Astrocyte (in vitro differentiated cells and primary cell): ENCODE measurements at regions not wholly inside any gene's neighbourhood (a gene's known extent, or its start where the extent isn't known, plus 50 kb on each side); places are given as distances from the start of the nearest gene placed in this dataset.

Experiments
- DNase-seq: peaks from one replicate; pipeline ENCODE4 v3.0.0-alpha.2; 2010; ENCODE audit warnings: low read depth
- FAIRE-seq: peaks from 2 replicates; lab custom pipeline; 2011; peaks lifted over from hg19 to GRCh38; lab: Jason Lieb, UNC
- H2AFZ ChIP-seq: 2 replicates; pipeline ENCODE4 v1.6.0; 2012; ENCODE audit warnings: low read depth, low read length, inconsistent platforms
- H3K27ac ChIP-seq: 2 replicates; pipeline ENCODE4 v1.5.1; 2011; ENCODE audit warnings: low read depth, low read length, inconsistent platforms
- H3K27me3 ChIP-seq: 2 replicates; pipeline ENCODE4 v1.6.0; 2011; ENCODE audit warnings: low read length, inconsistent platforms; ENCODE audit not compliant: insufficient read depth
- H3K36me3 ChIP-seq: 2 replicates; pipeline ENCODE4 v1.5.1; 2011; ENCODE audit warnings: low read length, inconsistent platforms; ENCODE audit not compliant: insufficient read depth
- H3K4me1 ChIP-seq: 2 replicates; pipeline ENCODE4 v1.5.1; 2011; ENCODE audit warnings: low read length, inconsistent platforms; ENCODE audit not compliant: insufficient read depth
- H3K4me2 ChIP-seq: 2 replicates; pipeline ENCODE4 v1.6.0; 2012; ENCODE audit warnings: low read length, inconsistent platforms
- H3K4me3 ChIP-seq: 2 replicates; pipeline ENCODE4 v1.5.1; 2011; ENCODE audit warnings: low read depth, mild to moderate bottlenecking, low read length, inconsistent platforms; ENCODE audit not compliant: insufficient read depth
- H3K79me2 ChIP-seq: 2 replicates; pipeline ENCODE4 v1.6.0; 2012; ENCODE audit warnings: mild to moderate bottlenecking, low read length, inconsistent platforms; ENCODE audit not compliant: insufficient read depth
- H3K9ac ChIP-seq: 2 replicates; pipeline ENCODE4 v1.6.0; 2012; ENCODE audit warnings: mild to moderate bottlenecking, low read length, inconsistent platforms
- H3K9me3 ChIP-seq: 2 replicates; pipeline ENCODE4 v1.5.1; 2012; ENCODE audit warnings: low read depth, mild to moderate bottlenecking, low read length, inconsistent platforms; ENCODE audit not compliant: insufficient read depth
- H4K20me1 ChIP-seq: 2 replicates; pipeline ENCODE4 v1.6.0; 2012; ENCODE audit warnings: low read length, inconsistent platforms; ENCODE audit not compliant: insufficient read depth
- H3K27ac Mint-ChIP-seq: one replicate; pipeline ENCODE4 v1.8.0; 2021; ENCODE audit warnings: mild to moderate bottlenecking, mixed read lengths; ENCODE audit not compliant: unreplicated experiment
- H3K27me3 Mint-ChIP-seq: one replicate; pipeline ENCODE4 v1.8.0; 2021; ENCODE audit warnings: low read depth, mixed read lengths; ENCODE audit not compliant: unreplicated experiment
- H3K36me3 Mint-ChIP-seq: one replicate; pipeline ENCODE4 v1.8.0; 2021; ENCODE audit warnings: low read depth, mixed read lengths; ENCODE audit not compliant: unreplicated experiment
- H3K4me1 Mint-ChIP-seq: one replicate; pipeline ENCODE4 v1.8.0; 2021; ENCODE audit warnings: low read depth, mixed read lengths; ENCODE audit not compliant: unreplicated experiment
- H3K4me3 Mint-ChIP-seq: one replicate; pipeline ENCODE4 v1.8.0; 2021; ENCODE audit warnings: mild to moderate bottlenecking, moderate library complexity, mixed read lengths; ENCODE audit not compliant: unreplicated experiment
- H3K9me3 Mint-ChIP-seq: one replicate; pipeline ENCODE4 v1.8.0; 2021; ENCODE audit warnings: mild to moderate bottlenecking, mixed read lengths; ENCODE audit not compliant: unreplicated experiment
- EZH2 ChIP-seq: IDR thresholded peaks from 2 replicates; pipeline ENCODE4 v1.6.1; 2012; ENCODE audit warnings: mild to moderate bottlenecking, low read length, inconsistent platforms; ENCODE audit not compliant: insufficient read depth
- TF ChIP-seq, protein P1 (sequence below): IDR thresholded peaks from 2 replicates; pipeline ENCODE4 v1.5.1; 2011; ENCODE audit warnings: low read depth, mild to moderate bottlenecking, inconsistent platforms, low read length, moderate library complexity; ENCODE audit not compliant: insufficient read depth

DNA sequence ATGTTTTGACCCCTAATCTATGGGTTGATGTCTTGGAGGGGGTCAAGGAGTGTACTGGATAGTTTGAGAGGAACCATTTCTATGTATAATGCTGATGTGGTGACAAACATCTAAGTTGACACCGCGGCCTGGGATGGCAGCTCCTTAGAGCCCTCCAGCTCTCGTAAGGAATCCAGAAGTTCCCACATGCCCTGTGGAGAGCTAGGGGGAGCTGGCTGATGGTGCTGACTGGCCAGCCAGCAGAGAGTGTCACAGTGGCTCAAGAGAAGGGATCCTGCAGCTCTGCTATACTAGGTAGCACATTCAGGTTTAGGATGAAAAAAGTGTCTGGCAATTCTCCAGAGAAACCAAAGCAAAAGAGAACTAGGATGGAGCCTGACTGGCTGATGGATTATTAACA is 842.2 kb upstream of the VRK2 start:
- Mint-ChIP-seq H3K27ac (no peak overlapping the region), H3K4me3 (no peak overlapping the region), H3K27me3 (no peaks in the 10 kb centered on the region), H3K4me1 (no peaks in the 10 kb centered on the region), H3K36me3 (no peaks in the 10 kb centered on the region), H3K9me3 (no peaks in the 10 kb centered on the region)
- Histone ChIP-seq H3K4me1 (no peaks in the 10 kb centered on the region), H3K27me3 (no peaks in the 10 kb centered on the region), H2AFZ (no peak overlapping the region), H3K27ac (no peak overlapping the region), H3K4me2 (no peak overlapping the region), H3K9ac (no peak overlapping the region), H3K36me3 (no peaks in the 10 kb centered on the region), H3K9me3 (no peaks in the 10 kb centered on the region), H3K79me2 (no peaks in the 10 kb centered on the region), H3K4me3 (no peak overlapping the region), H4K20me1 (no peaks in the 10 kb centered on the region)
- no peak for TF ChIP-seq EZH2
- TF ChIP-seq, protein P1, sequence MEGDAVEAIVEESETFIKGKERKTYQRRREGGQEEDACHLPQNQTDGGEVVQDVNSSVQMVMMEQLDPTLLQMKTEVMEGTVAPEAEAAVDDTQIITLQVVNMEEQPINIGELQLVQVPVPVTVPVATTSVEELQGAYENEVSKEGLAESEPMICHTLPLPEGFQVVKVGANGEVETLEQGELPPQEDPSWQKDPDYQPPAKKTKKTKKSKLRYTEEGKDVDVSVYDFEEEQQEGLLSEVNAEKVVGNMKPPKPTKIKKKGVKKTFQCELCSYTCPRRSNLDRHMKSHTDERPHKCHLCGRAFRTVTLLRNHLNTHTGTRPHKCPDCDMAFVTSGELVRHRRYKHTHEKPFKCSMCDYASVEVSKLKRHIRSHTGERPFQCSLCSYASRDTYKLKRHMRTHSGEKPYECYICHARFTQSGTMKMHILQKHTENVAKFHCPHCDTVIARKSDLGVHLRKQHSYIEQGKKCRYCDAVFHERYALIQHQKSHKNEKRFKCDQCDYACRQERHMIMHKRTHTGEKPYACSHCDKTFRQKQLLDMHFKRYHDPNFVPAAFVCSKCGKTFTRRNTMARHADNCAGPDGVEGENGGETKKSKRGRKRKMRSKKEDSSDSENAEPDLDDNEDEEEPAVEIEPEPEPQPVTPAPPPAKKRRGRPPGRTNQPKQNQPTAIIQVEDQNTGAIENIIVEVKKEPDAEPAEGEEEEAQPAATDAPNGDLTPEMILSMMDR, result no peak
- no peak for FAIRE-seq
- DNase-seq, result no peak

DNA sequence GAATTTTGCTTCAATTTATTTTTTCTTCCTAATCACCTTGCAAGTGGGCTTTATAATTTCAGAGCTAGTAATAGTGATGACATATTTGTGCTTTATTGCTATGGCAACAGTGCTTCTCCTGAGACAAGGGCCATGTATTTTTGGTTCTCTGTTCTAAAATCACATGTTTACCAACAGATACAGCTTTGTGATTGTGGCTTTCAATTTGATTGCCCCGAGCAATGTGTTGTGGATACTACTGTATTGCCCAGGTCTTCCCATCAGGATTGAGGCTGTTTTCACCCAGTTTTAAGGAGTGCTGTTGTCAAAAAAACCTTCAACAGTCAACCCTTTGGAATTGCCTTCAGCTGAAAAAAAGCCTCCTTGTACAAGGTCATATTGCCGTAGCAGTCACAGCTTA is 841.4 kb upstream of the VRK2 start:
- Histone ChIP-seq H3K9me3 (no peaks in the 10 kb centered on the region), H3K4me1 (no peaks in the 10 kb centered on the region), H3K27me3 (no peaks in the 10 kb centered on the region), H4K20me1 (no peaks in the 10 kb centered on the region), H3K27ac (no peak overlapping the region), H2AFZ (no peak overlapping the region), H3K9ac (no peak overlapping the region), H3K79me2 (no peaks in the 10 kb centered on the region), H3K36me3 (no peaks in the 10 kb centered on the region), H3K4me2 (no peak overlapping the region), H3K4me3 (no peak overlapping the region)
- TF ChIP-seq EZH2, result no peak
- TF ChIP-seq, protein P1, result no peak
- Mint-ChIP-seq H3K36me3 (no peaks in the 10 kb centered on the region), H3K9me3 (no peaks in the 10 kb centered on the region), H3K4me3 (no peak overlapping the region), H3K27me3 (no peaks in the 10 kb centered on the region), H3K4me1 (no peaks in the 10 kb centered on the region), H3K27ac (no peak overlapping the region)
- no peak for FAIRE-seq
- DNase-seq, result no peak

DNA sequence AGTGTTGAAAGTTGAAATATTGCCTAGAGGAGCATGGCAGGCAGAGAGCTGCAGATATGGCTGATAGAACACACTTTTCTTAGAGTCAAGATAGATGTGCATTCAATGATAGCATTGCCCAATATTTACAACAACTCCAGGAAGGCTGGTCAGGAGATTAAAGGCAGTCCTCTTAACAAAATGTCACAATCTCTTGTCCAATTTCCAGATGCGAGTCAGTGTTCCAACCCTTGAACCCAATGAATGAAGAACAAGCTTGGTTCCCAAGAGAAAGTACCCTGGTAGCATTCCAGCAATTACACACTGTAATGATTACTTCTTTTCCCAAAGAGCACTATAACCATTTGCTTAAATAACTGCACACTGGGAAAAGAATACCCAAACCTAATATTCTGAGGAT is 839.4 kb upstream of the VRK2 start:
- no peaks in the 10 kb centered on the region for H3K9me3 ChIP-seq
- DNase-seq (no peak), FAIRE-seq (no peak)
- no peak overlapping the region for H3K27ac ChIP-seq
- H2AFZ ChIP-seq, result no peak overlapping the region
- no peak overlapping the region for H3K4me3 Mint-ChIP-seq
- H3K27ac Mint-ChIP-seq, result no peak overlapping the region
- H4K20me1 ChIP-seq, result no peaks in the 10 kb centered on the region
- H3K9ac ChIP-seq, result no peak overlapping the region
- H3K27me3 Mint-ChIP-seq, result no peaks in the 10 kb centered on the region
- H3K36me3 Mint-ChIP-seq, result no peaks in the 10 kb centered on the region
- no peaks in the 10 kb centered on the region for H3K4me1 ChIP-seq
- no peak overlapping the region for H3K4me3 ChIP-seq
- H3K79me2 ChIP-seq, result no peaks in the 10 kb centered on the region
- no peaks in the 10 kb centered on the region for H3K9me3 Mint-ChIP-seq
- no peak overlapping the region for H3K4me2 ChIP-seq
- no peaks in the 10 kb centered on the region for H3K27me3 ChIP-seq
- TF ChIP-seq, protein P1, result no peak
- TF ChIP-seq EZH2, result no peak
- no peaks in the 10 kb centered on the region for H3K4me1 Mint-ChIP-seq
- no peaks in the 10 kb centered on the region for H3K36me3 ChIP-seq
